Thyroid gland (tissue), 4 donors: ENCODE measurements at regions not wholly inside any gene's neighbourhood (a gene's known extent, or its start where the extent isn't known, plus 50 kb on each side); places are given as distances from the start of the nearest gene placed in this dataset.

Source experiments
- CTCF ChIP-seq, 6 experiments: fragments of 200-600 bp in 3 of 6; fragments of 450-650 bp in 3 of 6; sonication (generic) in 3 of 6; IDR thresholded peaks; one replicate each; pipeline ENCODE4 v1.5.1; 2016 to 2019; ENCODE audit warnings: antibody characterized with exemption in 6 of 6, mild to moderate bottlenecking in 2 of 6, inconsistent platforms in 1 of 6, moderate library complexity in 1 of 6
- POLR2A ChIP-seq, 2 donors: fragments of 450-650 bp; IDR thresholded peaks; one replicate each; pipeline ENCODE4 v1.6.1; 2017; ENCODE audit warnings: antibody characterized with exemption in 2 of 2, mild to moderate bottlenecking in 2 of 2, moderate library complexity in 1 of 2

- TF ChIP-seq CTCF (IDR thresholded peaks at IDR 0.05) (no peak), POLR2A (IDR thresholded peaks at IDR 0.05) (no peak)
Observed at GRCh38 chr3:80701349-80701748, 933.6 kb upstream of the ROBO1 start.
